ENCODE measurements at regions not wholly inside any gene's neighbourhood (a gene's known extent, or its start where the extent isn't known, plus 50 kb on each side); places are given as distances from the start of the nearest gene placed in this dataset.

GRCh38 chr15:89035150-89035549 lies 53.1 kb upstream of the ABHD2 start:
- 0 out of 2 replicates have a peak, but pooled peaks cover 5% of the 10 kb centered on the region for H3K27me3 ChIP-seq (ENCODE audit: insufficient read depth, low read length)
- no peaks in the 10 kb centered on the region for H3K9me2 ChIP-seq (ENCODE audit: low read depth, low read length)
- no peak overlapping the region for H3K27ac ChIP-seq (ENCODE audit: low read depth, low read length, poor library complexity, severe bottlenecking)
- no peaks in the 10 kb centered on the region for H3K9me3 ChIP-seq (ENCODE audit: low read length)
- no peak overlapping the region for H2AFZ ChIP-seq (ENCODE audit: low read length)
- no peaks in the 10 kb centered on the region for H3F3A ChIP-seq (ENCODE audit: insufficient read depth, low read length)
- H3K4me2 ChIP-seq (ENCODE audit: low read length), result no peak overlapping the region
- no peaks in the 10 kb centered on the region for H3K4me1 ChIP-seq (ENCODE audit: insufficient read depth, low read length, severe bottlenecking)
- H3K36me3 ChIP-seq (ENCODE audit: insufficient read depth, low read length), result no peaks in the 10 kb centered on the region; the same call in 1 of the 2 replicates
- no peak for TF ChIP-seq EZH2 (IDR thresholded peaks at IDR 0.05; ENCODE audit: borderline replicate concordance, low read length)
- TF ChIP-seq CTCF (IDR thresholded peaks at IDR 0.05; ENCODE audit: low read length), result no peak
- H3K79me2 ChIP-seq (ENCODE audit: insufficient read depth, low read length), result no peaks in the 10 kb centered on the region
- no peak overlapping the region for H3K9ac ChIP-seq (ENCODE audit: low read length)
- H4K20me1 ChIP-seq (ENCODE audit: insufficient read depth, low read length), result no peaks in the 10 kb centered on the region
- no peak overlapping the region for H3K4me3 ChIP-seq (ENCODE audit: low read depth, low read length, poor library complexity, severe bottlenecking)

GRCh38 chr15:89035658-89036057 lies 52.6 kb upstream of the ABHD2 start:
- no peak overlapping the region for H2AFZ ChIP-seq (ENCODE audit: low read length)
- H3K27ac ChIP-seq (ENCODE audit: low read depth, low read length, poor library complexity, severe bottlenecking), result no peak overlapping the region
- no peaks in the 10 kb centered on the region for H3K9me2 ChIP-seq (ENCODE audit: low read depth, low read length)
- no peaks in the 10 kb centered on the region for H4K20me1 ChIP-seq (ENCODE audit: insufficient read depth, low read length)
- H3F3A ChIP-seq (ENCODE audit: insufficient read depth, low read length), result no peaks in the 10 kb centered on the region
- H3K4me1 ChIP-seq (ENCODE audit: insufficient read depth, low read length, severe bottlenecking), result no peaks in the 10 kb centered on the region
- no peaks in the 10 kb centered on the region; the same call in 1 of the 2 replicates for H3K36me3 ChIP-seq (ENCODE audit: insufficient read depth, low read length)
- no peak overlapping the region for H3K4me3 ChIP-seq (ENCODE audit: low read depth, low read length, poor library complexity, severe bottlenecking)
- TF ChIP-seq CTCF (IDR thresholded peaks at IDR 0.05; ENCODE audit: low read length), result no peak
- no peak for TF ChIP-seq EZH2 (IDR thresholded peaks at IDR 0.05; ENCODE audit: borderline replicate concordance, low read length)
- no peak overlapping the region for H3K9ac ChIP-seq (ENCODE audit: low read length)
- H3K79me2 ChIP-seq (ENCODE audit: insufficient read depth, low read length), result no peaks in the 10 kb centered on the region
- no peaks in the 10 kb centered on the region for H3K9me3 ChIP-seq (ENCODE audit: low read length)
- 0 out of 2 replicates have a peak, but pooled peaks cover 2% of the 10 kb centered on the region for H3K27me3 ChIP-seq (ENCODE audit: insufficient read depth, low read length)
- H3K4me2 ChIP-seq (ENCODE audit: low read length), result no peak overlapping the region

- Histone ChIP-seq H3K4me3 (ENCODE audit: low read depth, low read length, poor library complexity, severe bottlenecking) (no peak overlapping the region), H3K27me3 (ENCODE audit: insufficient read depth, low read length) (no peaks in the 10 kb centered on the region), H3K9me3 (ENCODE audit: low read length) (no peaks in the 10 kb centered on the region), H3K27ac (ENCODE audit: low read depth, low read length, poor library complexity, severe bottlenecking) (no peak overlapping the region), H2AFZ (ENCODE audit: low read length) (no peak overlapping the region), H3K9me2 (ENCODE audit: low read depth, low read length) (no peaks in the 10 kb centered on the region), H3K36me3 (ENCODE audit: insufficient read depth, low read length) (no peaks in the 10 kb centered on the region), H3F3A (ENCODE audit: insufficient read depth, low read length) (no peaks in the 10 kb centered on the region), H3K9ac (ENCODE audit: low read length) (no peak overlapping the region), H3K4me2 (ENCODE audit: low read length) (no peak overlapping the region), H4K20me1 (ENCODE audit: insufficient read depth, low read length) (no peaks in the 10 kb centered on the region), H3K4me1 (ENCODE audit: insufficient read depth, low read length, severe bottlenecking) (peaks cover 3% of the 10 kb centered on the region), H3K79me2 (ENCODE audit: insufficient read depth, low read length) (no peaks in the 10 kb centered on the region)
- no peak for TF ChIP-seq CTCF (IDR thresholded peaks at IDR 0.05; ENCODE audit: low read length)
- no peak for TF ChIP-seq EZH2 (IDR thresholded peaks at IDR 0.05; ENCODE audit: borderline replicate concordance, low read length)
These were observed 50.1 kb upstream of the ABHD2 start for GRCh38 chr15:89038146-89038545.
